ENCODE measurements at regions not wholly inside any gene's neighbourhood (a gene's known extent, or its start where the extent isn't known, plus 50 kb on each side); places are given as distances from the start of the nearest gene placed in this dataset.

GRCh38 chr3:166498446-166498845 is 661.2 kb upstream of the BCHE start:
- POLR2A ChIA-PET, result no interaction called here
- no peak overlapping the region for H3K27ac Mint-ChIP-seq
- no peaks in the 10 kb centered on the region for H3K4me1 ChIP-seq (ENCODE audit: insufficient read depth, low read length)
- peaks cover 0 to 5% of the 10 kb centered on the region in 2 experiments for H3K9me3 ChIP-seq (ENCODE audit: control insufficient read depth in 1 of 2, insufficient read depth in 1 of 2, low read length in 2 of 2)
- H3K4me3 ChIP-seq (ENCODE audit: low read length), result no peak overlapping the region
- peaks cover 21% of the 10 kb centered on the region for H3K9me3 Mint-ChIP-seq
- H3K4me1 Mint-ChIP-seq (ENCODE audit: low read depth), result no peaks in the 10 kb centered on the region
- no peak for ATAC-seq (ENCODE audit: poor library complexity)
- H3K4me3 Mint-ChIP-seq, result no peak overlapping the region
- intact Hi-C loops (cut with DNase I, micrococcal nuclease), result no loop called here
- H3K27ac ChIP-seq (ENCODE audit: low read depth in 1 of 2, low read length in 2 of 2), result no peak overlapping the region
- H3K36me3 Mint-ChIP-seq (ENCODE audit: low read depth), result no peaks in the 10 kb centered on the region
- no peaks in the 10 kb centered on the region for H3K27me3 Mint-ChIP-seq
- TF ChIP-seq, protein P1, sequence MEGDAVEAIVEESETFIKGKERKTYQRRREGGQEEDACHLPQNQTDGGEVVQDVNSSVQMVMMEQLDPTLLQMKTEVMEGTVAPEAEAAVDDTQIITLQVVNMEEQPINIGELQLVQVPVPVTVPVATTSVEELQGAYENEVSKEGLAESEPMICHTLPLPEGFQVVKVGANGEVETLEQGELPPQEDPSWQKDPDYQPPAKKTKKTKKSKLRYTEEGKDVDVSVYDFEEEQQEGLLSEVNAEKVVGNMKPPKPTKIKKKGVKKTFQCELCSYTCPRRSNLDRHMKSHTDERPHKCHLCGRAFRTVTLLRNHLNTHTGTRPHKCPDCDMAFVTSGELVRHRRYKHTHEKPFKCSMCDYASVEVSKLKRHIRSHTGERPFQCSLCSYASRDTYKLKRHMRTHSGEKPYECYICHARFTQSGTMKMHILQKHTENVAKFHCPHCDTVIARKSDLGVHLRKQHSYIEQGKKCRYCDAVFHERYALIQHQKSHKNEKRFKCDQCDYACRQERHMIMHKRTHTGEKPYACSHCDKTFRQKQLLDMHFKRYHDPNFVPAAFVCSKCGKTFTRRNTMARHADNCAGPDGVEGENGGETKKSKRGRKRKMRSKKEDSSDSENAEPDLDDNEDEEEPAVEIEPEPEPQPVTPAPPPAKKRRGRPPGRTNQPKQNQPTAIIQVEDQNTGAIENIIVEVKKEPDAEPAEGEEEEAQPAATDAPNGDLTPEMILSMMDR (IDR thresholded peaks at IDR 0.05), result no peak
- no peak for DNase-seq
- CTCF ChIA-PET, result no interaction called here
- H3K36me3 ChIP-seq (ENCODE audit: insufficient read depth, low read length), result no peaks in the 10 kb centered on the region
- H3K27me3 ChIP-seq (ENCODE audit: control insufficient read depth in 1 of 2, insufficient read depth in 2 of 2, low read length in 2 of 2), result no peaks in the 10 kb centered on the region

DNA sequence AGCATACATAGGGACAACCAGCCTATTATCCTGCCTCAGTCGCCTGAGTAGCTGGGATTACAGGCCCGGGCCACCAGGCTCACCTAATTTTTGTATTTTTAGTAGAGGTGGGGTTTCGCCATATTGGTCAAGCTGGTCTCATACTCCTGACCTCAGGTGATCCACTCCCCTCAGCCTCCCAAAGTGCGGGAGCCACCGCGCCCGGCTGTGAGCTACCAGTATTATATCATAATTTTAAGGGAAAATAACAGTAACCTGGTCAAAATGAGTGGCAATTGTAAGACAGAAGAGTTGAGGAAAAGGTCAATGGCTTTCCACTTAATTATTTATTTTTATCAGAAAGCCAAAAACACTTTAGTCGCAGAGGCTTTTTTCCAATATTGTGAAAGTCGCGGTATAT is 652.6 kb upstream of the BCHE start:
- no peak for DNase-seq
- H3K4me3 ChIP-seq (ENCODE audit: low read length), result no peak overlapping the region
- H3K27me3 ChIP-seq (ENCODE audit: control insufficient read depth in 1 of 2, insufficient read depth in 2 of 2, low read length in 2 of 2), result no peaks in the 10 kb centered on the region
- Mint-ChIP-seq H3K36me3 (ENCODE audit: low read depth) (no peaks in the 10 kb centered on the region), H3K27me3 (no peaks in the 10 kb centered on the region), H3K4me1 (ENCODE audit: low read depth) (no peaks in the 10 kb centered on the region), H3K9me3 (peaks cover 4% of the 10 kb centered on the region), H3K27ac (no peak overlapping the region), H3K4me3 (no peak overlapping the region)
- H3K27ac ChIP-seq (ENCODE audit: low read depth in 1 of 2, low read length in 2 of 2), result no peak overlapping the region
- ChIA-PET CTCF (no interaction called here), POLR2A (no interaction called here)
- TF ChIP-seq, protein P1 (IDR thresholded peaks at IDR 0.05), result no peak
- H3K9me3 ChIP-seq (ENCODE audit: control insufficient read depth in 1 of 2, insufficient read depth in 1 of 2, low read length in 2 of 2), result peaks cover 0 to 13% of the 10 kb centered on the region in 2 experiments
- intact Hi-C loops (cut with DNase I, micrococcal nuclease), result no loop called here
- no peak for ATAC-seq (ENCODE audit: poor library complexity)
- no peaks in the 10 kb centered on the region for H3K4me1 ChIP-seq (ENCODE audit: insufficient read depth, low read length)
- H3K36me3 ChIP-seq (ENCODE audit: insufficient read depth, low read length), result no peaks in the 10 kb centered on the region

DNA sequence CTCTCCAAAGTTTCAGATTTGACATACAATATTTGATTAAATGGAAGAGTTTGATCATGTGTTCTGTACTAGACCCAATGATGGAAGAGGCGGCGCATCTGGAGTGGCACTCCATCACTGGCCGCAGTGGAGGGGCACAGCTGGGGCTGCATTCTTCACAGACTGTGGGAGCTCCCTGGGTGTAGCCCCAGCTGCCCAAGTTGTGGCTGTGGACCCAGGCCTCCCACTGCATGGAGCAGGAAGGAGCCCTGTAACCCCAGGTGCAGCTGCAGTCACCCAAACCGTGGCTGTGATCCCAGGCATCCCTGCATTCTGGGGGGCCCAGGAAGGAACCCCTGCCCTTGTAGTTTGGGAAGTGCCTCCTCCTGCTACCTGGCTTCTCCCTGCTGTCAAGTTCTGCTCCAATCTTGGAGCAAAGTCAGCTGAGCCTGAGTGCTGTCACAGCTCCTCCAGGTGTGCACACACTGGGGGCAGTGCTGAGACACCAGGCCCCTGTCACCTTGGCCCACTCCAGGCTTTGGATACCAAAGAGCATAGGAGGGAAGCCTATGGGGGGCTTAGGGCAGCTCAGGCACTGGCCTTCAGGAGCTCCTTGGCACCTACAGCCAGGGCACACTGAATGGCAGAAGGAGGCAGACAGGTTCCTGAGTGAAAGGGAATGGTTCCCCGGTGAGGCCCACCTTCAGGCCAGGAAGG is 651.9 kb upstream of the BCHE start:
- ChIA-PET CTCF (no interaction called here), POLR2A (no interaction called here)
- Mint-ChIP-seq H3K27ac (no peak overlapping the region), H3K36me3 (ENCODE audit: low read depth) (no peaks in the 10 kb centered on the region), H3K4me3 (no peak overlapping the region), H3K27me3 (no peaks in the 10 kb centered on the region), H3K9me3 (peaks cover 6% of the 10 kb centered on the region), H3K4me1 (ENCODE audit: low read depth) (no peaks in the 10 kb centered on the region)
- TF ChIP-seq, protein P1 (IDR thresholded peaks at IDR 0.05), result no peak
- Histone ChIP-seq H3K27me3 (ENCODE audit: control insufficient read depth in 1 of 2, insufficient read depth in 2 of 2, low read length in 2 of 2) (no peaks in the 10 kb centered on the region), H3K4me1 (ENCODE audit: insufficient read depth, low read length) (no peaks in the 10 kb centered on the region), H3K4me3 (ENCODE audit: low read length) (no peak overlapping the region), H3K27ac (ENCODE audit: low read depth in 1 of 2, low read length in 2 of 2) (no peak overlapping the region), H3K36me3 (ENCODE audit: insufficient read depth, low read length) (no peaks in the 10 kb centered on the region), H3K9me3 (ENCODE audit: control insufficient read depth in 1 of 2, insufficient read depth in 1 of 2, low read length in 2 of 2) (peaks cover 0 to 13% of the 10 kb centered on the region in 2 experiments)
- ATAC-seq (ENCODE audit: poor library complexity), result no peak
- no peak for DNase-seq
- intact Hi-C loops (cut with DNase I, micrococcal nuclease), result no loop called here

Measured in CD4-positive, alpha-beta T cell (primary cell).